Endothelial cell of umbilical vein (primary cell): ENCODE measurements at regions not wholly inside any gene's neighbourhood (a gene's known extent, or its start where the extent isn't known, plus 50 kb on each side); places are given as distances from the start of the nearest gene placed in this dataset.

Source experiments
- BruUV-seq: library from RNA; stranded (reverse); fragments of 400-500 nt; replicated peaks from 2 replicates; lab custom pipeline; 2021; lab: Mats Ljungman, UMichigan
- CTCF ChIA-PET: fragments of 300-600, 350-600 bp; sonication (Branson Sonifier 250); formaldehyde crosslinking; loops from one replicate; lab custom pipeline; 2021; ENCODE audit warnings: antibody characterized with exemption, inconsistent platforms; lab: Charles Lee
- POLR2A ChIA-PET: fragments of 300-600, 350-600 bp; sonication (Branson Sonifier 250); formaldehyde crosslinking; loops from one replicate; lab custom pipeline; 2021; ENCODE audit warnings: antibody characterized with exemption, inconsistent platforms; lab: Charles Lee
- DNase-seq: peaks from one replicate; pipeline ENCODE4 v3.0.0-alpha.2; 2011; ENCODE audit warnings: low read depth, low spot score
- FAIRE-seq: peaks from 2 replicates; lab custom pipeline; 2011; peaks lifted over from hg19 to GRCh38; lab: Jason Lieb, UNC
- H2AFZ ChIP-seq: 2 replicates; pipeline ENCODE4 v1.6.0; 2012; ENCODE audit warnings: low read depth, low read length, control low read depth, inconsistent platforms
- H3K27ac ChIP-seq: 2 replicates; pipeline ENCODE4 v1.5.1; 2011; ENCODE audit warnings: low read depth, mild to moderate bottlenecking, control low read depth, low read length, moderate library complexity; ENCODE audit not compliant: insufficient read depth
- H3K27me3 ChIP-seq, 2 experiments: 2 replicates each; pipeline versions ENCODE4 v1.6.0 to v1.6.1; 2011; ENCODE audit warnings: low read length in 2 of 2, mixed read lengths in 1 of 2; ENCODE audit not compliant: control insufficient read depth in 2 of 2, insufficient read depth in 2 of 2
- H3K36me3 ChIP-seq, 2 experiments: 2 replicates in 1 of 2; 3 replicates in 1 of 2; pipeline ENCODE4 v1.5.1; 2011; ENCODE audit warnings: low read length in 2 of 2, mild to moderate bottlenecking in 1 of 2, moderate library complexity in 1 of 2; ENCODE audit not compliant: control insufficient read depth in 2 of 2, insufficient read depth in 2 of 2; ENCODE audit errors: extremely low read depth in 1 of 2
- H3K4me1 ChIP-seq: 3 replicates; pipeline ENCODE4 v1.5.1; 2011; ENCODE audit warnings: mild to moderate bottlenecking, low read length; ENCODE audit not compliant: control insufficient read depth, insufficient read depth; ENCODE audit errors: extremely low read depth
- H3K4me2 ChIP-seq: 2 replicates; pipeline ENCODE4 v1.6.1; 2011; ENCODE audit warnings: low read length, control low read depth, mixed read lengths; ENCODE audit not compliant: insufficient read depth
- H3K4me3 ChIP-seq, 3 experiments: fragments of 200-600 bp in 1 of 3; sonication (generic), shearing (Covaris generic) in 1 of 3; replicated peaks in 1 of 3; 2 replicates each; pipeline ENCODE4 v1.5.1; 2011 to 2016; ENCODE audit warnings: control low read depth in 3 of 3, low read length in 3 of 3, mild to moderate bottlenecking in 2 of 3, inconsistent platforms in 1 of 3, low read depth in 1 of 3, moderate library complexity in 1 of 3; ENCODE audit not compliant: insufficient read depth in 1 of 3
- H3K79me2 ChIP-seq: 2 replicates; pipeline ENCODE4 v1.6.0; 2012; ENCODE audit warnings: low read length, inconsistent platforms; ENCODE audit not compliant: control insufficient read depth, insufficient read depth
- H3K9ac ChIP-seq: replicated peaks from 2 replicates; pipeline ENCODE3; 2011; ENCODE audit warnings: low read length, control low read depth; ENCODE audit not compliant: insufficient read depth; ENCODE audit errors: extremely low read depth
- H3K9me1 ChIP-seq: replicated peaks from 3 replicates; pipeline ENCODE4 v1.6.0; 2011; ENCODE audit warnings: mild to moderate bottlenecking, low read length; ENCODE audit not compliant: control insufficient read depth, insufficient read depth; ENCODE audit errors: extremely low read depth
- H3K9me3 ChIP-seq: replicated peaks from 2 replicates; pipeline ENCODE4 v1.5.1; 2012; ENCODE audit warnings: low read length, inconsistent platforms; ENCODE audit not compliant: control insufficient read depth, insufficient read depth
- H4K20me1 ChIP-seq: replicated peaks from 2 replicates; pipeline ENCODE3; 2011; ENCODE audit warnings: mild to moderate bottlenecking, low read length; ENCODE audit not compliant: control insufficient read depth, insufficient read depth; ENCODE audit errors: extremely low read depth
- EZH2 ChIP-seq: IDR thresholded peaks from 2 replicates; pipeline ENCODE4 v1.6.1; 2012; ENCODE audit warnings: borderline replicate concordance, low read depth, mild to moderate bottlenecking, moderate library complexity, low read length, inconsistent platforms; ENCODE audit not compliant: severe bottlenecking
- FOS ChIP-seq: IDR thresholded peaks from 2 replicates; pipeline ENCODE4 v1.6.1; 2011; ENCODE audit warnings: mild to moderate bottlenecking, low read length, moderate library complexity, borderline replicate concordance; ENCODE audit not compliant: insufficient read depth
- GATA2 ChIP-seq: IDR thresholded peaks from 2 replicates; pipeline ENCODE4 v1.7.0; 2011; ENCODE audit warnings: low read depth, mild to moderate bottlenecking, moderate library complexity, mixed read lengths, low read length; ENCODE audit not compliant: insufficient read length, insufficient read depth
- JUN ChIP-seq: IDR thresholded peaks from 2 replicates; pipeline ENCODE4 v1.6.1; 2011; ENCODE audit warnings: borderline replicate concordance, low read depth; ENCODE audit not compliant: insufficient read length, insufficient read depth
- MYC ChIP-seq: IDR thresholded peaks from one replicate; pipeline ENCODE4 v1.6.1; 2011; ENCODE audit warnings: mild to moderate bottlenecking, low read depth, low read length
- POLR2AphosphoS5 ChIP-seq: IDR thresholded peaks from 2 replicates; pipeline ENCODE4 v1.6.1; 2012; ENCODE audit warnings: low read depth, mild to moderate bottlenecking, control low read depth, low read length, moderate library complexity; ENCODE audit not compliant: insufficient read depth
- dilution Hi-C: fragments of 300-500 bp; cut with MboI; formaldehyde crosslinking; loops from one replicate; pipeline ENCODE4 v1.15.0; 2019; ENCODE audit warnings: low sequenced_read_pairs; ENCODE audit not compliant: extremely low pct_ligation_motif_present
- intact Hi-C: fragments of 100-400 bp; cut with micrococcal nuclease; formaldehyde crosslinking; loops from one replicate; pipeline ENCODE4 v1.10.0; 2022

DNA sequence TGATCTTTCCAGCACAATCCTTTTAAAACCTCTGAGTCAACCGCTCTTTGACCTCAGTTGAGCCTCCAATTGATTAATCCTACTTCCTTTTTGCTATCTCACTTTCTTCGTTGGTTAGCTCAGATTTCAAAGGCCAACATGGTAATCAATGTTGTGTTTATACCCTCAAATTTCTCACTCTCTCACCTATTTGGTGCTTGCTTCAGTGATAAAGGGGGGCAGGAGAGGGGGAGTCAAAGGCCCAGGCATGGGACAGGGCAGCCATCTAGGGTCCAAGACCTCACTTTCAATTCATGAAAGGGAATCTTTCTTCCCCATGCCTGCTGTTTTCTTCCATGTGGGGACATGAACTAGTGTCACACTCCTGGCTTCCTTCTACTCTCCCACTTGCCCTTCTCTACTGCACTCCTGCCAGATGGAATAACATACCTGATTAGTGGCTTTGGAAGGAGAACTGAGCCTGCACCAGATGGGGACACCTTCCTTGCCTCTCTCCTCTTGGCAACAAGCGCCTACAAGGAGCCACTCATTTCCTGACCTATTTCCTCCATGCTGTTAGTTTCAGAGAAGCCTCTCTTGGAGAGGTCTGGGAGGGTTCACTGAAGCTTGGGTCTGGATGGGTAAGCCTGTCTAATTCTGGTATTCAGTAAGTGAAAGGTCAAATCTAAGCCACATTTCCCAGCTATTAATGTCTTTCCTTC is 73.3 kb upstream of the ARHGAP29 start:
- ChIA-PET CTCF (interaction anchor here (1.3 to 1.6 kb wide), 5 partner anchors 12 to 265 kb away, joined by 3 to 4 read pairs (median 4); no protein-coding TSS in a partner anchor), POLR2A (no interaction called here)
- H3K27me3 ChIP-seq: no peaks in the 10 kb centered on the region
- H3K36me3 ChIP-seq: no peaks in the 10 kb centered on the region
- no peaks in the 10 kb centered on the region for H4K20me1 ChIP-seq
- H3K9ac ChIP-seq: no peak overlapping the region
- peak overlapping the region; percentile 31 for H3K27ac ChIP-seq
- FAIRE-seq (peak; percentile 68), DNase-seq (peak; percentile 43)
- no peak overlapping the region for H3K4me3 ChIP-seq
- no peak overlapping the region for H2AFZ ChIP-seq
- no peaks in the 10 kb centered on the region for H3K79me2 ChIP-seq
- TF ChIP-seq EZH2 (no peak), POLR2AphosphoS5 (peak; percentile 25), FOS (peak; percentile 49), JUN (peak; percentile 33), GATA2 (peak; percentile 61), MYC (no peak)
- dilution Hi-C loops (no loop called here), intact Hi-C loops (no loop called here)
- BruUV-seq: no TSS peak
- no peaks in the 10 kb centered on the region for H3K9me1 ChIP-seq
- H3K4me2 ChIP-seq: peak overlapping the region; percentile 48
- H3K9me3 ChIP-seq: no peaks in the 10 kb centered on the region
- H3K4me1 ChIP-seq: peaks cover 26% of the 10 kb centered on the region
